CD4-positive, alpha-beta T cell (primary cell): ENCODE measurements at regions not wholly inside any gene's neighbourhood (a gene's known extent, or its start where the extent isn't known, plus 50 kb on each side); places are given as distances from the start of the nearest gene placed in this dataset.
"Not testable (repeated sequence)": the region's sequence is repeated elsewhere in the genome, so short reads cannot be mapped to it uniquely, and the experiment has no call there.

Source experiments
- ATAC-seq: fragments of 200-7000 bp; cut with Tn5 transposase; one replicate; pipeline ENCODE4 v1.10.0; 2022; ENCODE audit warnings: mild to moderate bottlenecking; ENCODE audit not compliant: poor library complexity
- CTCF ChIA-PET: fragments of 350-600 bp; sonication (Branson Sonifier 250); formaldehyde crosslinking; loops from one replicate; lab custom pipeline; 2021; ENCODE audit warnings: antibody characterized with exemption, inconsistent platforms; lab: Charles Lee
- POLR2A ChIA-PET: fragments of 350-600 bp; sonication (Branson Sonifier 250); formaldehyde crosslinking; loops from one replicate; lab custom pipeline; 2021; ENCODE audit warnings: antibody characterized with exemption, inconsistent platforms; lab: Charles Lee
- DNase-seq, 14 experiments: peaks; one replicate each; pipeline ENCODE4 v3.0.0-alpha.2; 2013 to 2020; ENCODE audit warnings: mixed read lengths in 2 of 14
- H3K27ac ChIP-seq, 2 donors: one replicate each; pipeline versions ENCODE4 v1.5.1 to v1.7.0; 2013; ENCODE audit warnings: low read length in 2 of 2, low read depth in 1 of 2, mild to moderate bottlenecking in 1 of 2
- H3K27me3 ChIP-seq, 2 experiments: 1 replicate in 1 of 2; 2 replicates in 1 of 2; pipeline versions ENCODE4 v1.6.1 to v1.7.0; 2013; ENCODE audit warnings: low read length in 2 of 2, control low read depth in 1 of 2, mild to moderate bottlenecking in 1 of 2, moderate library complexity in 1 of 2; ENCODE audit not compliant: insufficient read depth in 2 of 2, control insufficient read depth in 1 of 2
- H3K36me3 ChIP-seq: one replicate; pipeline ENCODE4 v1.6.1; 2013; ENCODE audit warnings: low read length, control low read depth; ENCODE audit not compliant: insufficient read depth
- H3K4me1 ChIP-seq: one replicate; pipeline ENCODE4 v1.6.1; 2013; ENCODE audit warnings: low read length, control low read depth; ENCODE audit not compliant: insufficient read depth
- H3K4me3 ChIP-seq: one replicate; pipeline ENCODE4 v1.5.1; 2013; ENCODE audit warnings: mild to moderate bottlenecking, low read length, moderate library complexity
- H3K9me3 ChIP-seq, 2 experiments: 1 replicate in 1 of 2; 2 replicates in 1 of 2; pipeline versions ENCODE4 v1.6.1 to v1.7.0; 2013; ENCODE audit warnings: low read length in 2 of 2, mild to moderate bottlenecking in 2 of 2, control low read depth in 1 of 2, moderate library complexity in 1 of 2; ENCODE audit not compliant: control insufficient read depth in 1 of 2, insufficient read depth in 1 of 2
- H3K27ac Mint-ChIP-seq: one replicate; pipeline ENCODE4 v1.8.0; 2020; ENCODE audit warnings: mixed read lengths
- H3K27me3 Mint-ChIP-seq: one replicate; pipeline ENCODE4 v1.8.0; 2021; ENCODE audit warnings: mixed read lengths
- H3K36me3 Mint-ChIP-seq: one replicate; pipeline ENCODE4 v1.8.0; 2021; ENCODE audit warnings: low read depth, mixed read lengths
- H3K4me1 Mint-ChIP-seq: one replicate; pipeline ENCODE4 v1.8.0; 2021; ENCODE audit warnings: low read depth, mixed read lengths
- H3K4me3 Mint-ChIP-seq: one replicate; pipeline ENCODE4 v1.8.0; 2020; ENCODE audit warnings: mild to moderate bottlenecking, mixed read lengths
- H3K9me3 Mint-ChIP-seq: one replicate; pipeline ENCODE4 v1.8.0; 2020; ENCODE audit warnings: mixed read lengths
- CTCF ChIP-seq: fragments of 200-600 bp; IDR thresholded peaks from one replicate; pipeline ENCODE4 v1.8.0; 2022; ENCODE audit warnings: antibody characterized with exemption, mild to moderate bottlenecking
- intact Hi-C, 2 experiments: fragments of 100-400 bp; cut with DNase I in 1 of 2; cut with micrococcal nuclease in 1 of 2; formaldehyde crosslinking; loops; one replicate each; pipeline versions ENCODE4 v1.15.1 to v1.9.0; 2023 to 2025; cut with DNase I, micrococcal nuclease

- TF ChIP-seq CTCF, result no peak
- Mint-ChIP-seq H3K4me3 (no peak overlapping the region), H3K27ac (no peak overlapping the region), H3K4me1 (no peaks in the 10 kb centered on the region), H3K27me3 (no peaks in the 10 kb centered on the region), H3K9me3 (no peaks in the 10 kb centered on the region), H3K36me3 (no peaks in the 10 kb centered on the region)
- intact Hi-C loops, result no loop called here
- no peak for ATAC-seq
- ChIA-PET CTCF (no interaction called here), POLR2A (no interaction called here)
- no peaks in the 10 kb centered on the region for H3K36me3 ChIP-seq
- no peak overlapping the region for H3K4me3 ChIP-seq
- no peaks in the 10 kb centered on the region for H3K27me3 ChIP-seq
- H3K27ac ChIP-seq, result no peak overlapping the region
- H3K4me1 ChIP-seq, result no peaks in the 10 kb centered on the region
- DNase-seq, result no peak
- no peaks in the 10 kb centered on the region for H3K9me3 ChIP-seq
Measured at GRCh38 chrX:3476973-3477372, 130.5 kb upstream of the MXRA5 start.

GRCh38 chrX:3470211-3470679 is 123.8 kb upstream of the MXRA5 start:
- ATAC-seq, H3K9me3 Mint-ChIP-seq, H3K36me3 ChIP-seq, H3K27me3 ChIP-seq, DNase-seq, H3K36me3 Mint-ChIP-seq, H3K27ac ChIP-seq, H3K4me1 Mint-ChIP-seq, POLR2A ChIA-PET, H3K4me3 ChIP-seq, H3K4me3 Mint-ChIP-seq, intact Hi-C loops, H3K4me1 ChIP-seq, H3K27me3 Mint-ChIP-seq, H3K27ac Mint-ChIP-seq, CTCF ChIA-PET, H3K9me3 ChIP-seq: not testable (repeated sequence)

GRCh38 chrX:3468031-3468430 is 121.6 kb upstream of the MXRA5 start:
- no peak overlapping the region for H3K4me3 ChIP-seq
- CTCF ChIA-PET, result no interaction called here
- ATAC-seq, result no peak

More at GRCh38 chrX:3468031-3468430, 121.6 kb upstream of the MXRA5 start:
- TF ChIP-seq CTCF, result no peak
- POLR2A ChIA-PET, result no interaction called here
- intact Hi-C loops, result no loop called here
- Histone ChIP-seq H3K27me3 (no peaks in the 10 kb centered on the region), H3K27ac (no peak overlapping the region), H3K9me3 (no peaks in the 10 kb centered on the region), H3K4me1 (no peaks in the 10 kb centered on the region), H3K36me3 (no peaks in the 10 kb centered on the region)
- DNase-seq, result no peak
- Mint-ChIP-seq H3K27me3 (peaks cover 4% of the 10 kb centered on the region), H3K4me1 (no peaks in the 10 kb centered on the region), H3K27ac (no peak overlapping the region), H3K4me3 (no peak overlapping the region), H3K9me3 (no peaks in the 10 kb centered on the region), H3K36me3 (no peaks in the 10 kb centered on the region)
